HEK293T (cell line): ENCODE measurements at regions not wholly inside any gene's neighbourhood (a gene's known extent, or its start where the extent isn't known, plus 50 kb on each side); places are given as distances from the start of the nearest gene placed in this dataset.
"Not testable (repeated sequence)": the region's sequence is repeated elsewhere in the genome, so short reads cannot be mapped to it uniquely, and the experiment has no call there.

ENCODE experiments used
- CTCF ChIA-PET: fragments of 350-600 bp; formaldehyde crosslinking; extraction: SDS; loops from one replicate; lab custom pipeline; 2021; ENCODE audit warnings: antibody characterized with exemption, inconsistent platforms; lab: Yijun Ruan, JAX
- POLR2A ChIA-PET: fragments of 350-600 bp; formaldehyde crosslinking; extraction: SDS; loops from one replicate; lab custom pipeline; 2020; ENCODE audit warnings: antibody characterized with exemption, inconsistent platforms; lab: Yijun Ruan, JAX
- DNase-seq: peaks from one replicate; pipeline ENCODE4 v3.0.0; 2012; ENCODE audit warnings: mixed read lengths; ENCODE audit errors: extremely low spot score
- ARNT ChIP-seq: fragments of 450-650 bp; IDR thresholded peaks from 2 replicates; pipeline ENCODE4 v1.6.1; 2017; ENCODE audit warnings: mild to moderate bottlenecking
- BHLHE40 ChIP-seq: fragments of 450-650 bp; IDR thresholded peaks from 2 replicates; pipeline ENCODE4 v1.6.1; 2016; ENCODE audit warnings: mild to moderate bottlenecking, moderate library complexity, borderline replicate concordance
- CTBP1 ChIP-seq: fragments of 450-650 bp; IDR thresholded peaks from 2 replicates; pipeline ENCODE4 v1.6.1; 2016; ENCODE audit warnings: borderline replicate concordance
- ELF4 ChIP-seq: fragments of 450-650 bp; IDR thresholded peaks from 2 replicates; pipeline ENCODE4 v1.6.1; 2017; ENCODE audit warnings: antibody characterized with exemption
- FOXA1 ChIP-seq: fragments of 450-650 bp; IDR thresholded peaks from 2 replicates; pipeline ENCODE4 v1.6.1; 2016; ENCODE audit warnings: mild to moderate bottlenecking
- FOXK2 ChIP-seq: fragments of 450-650 bp; IDR thresholded peaks from 2 replicates; pipeline ENCODE4 v1.6.1; 2016; ENCODE audit warnings: mild to moderate bottlenecking
- FOXM1 ChIP-seq: fragments of 450-650 bp; IDR thresholded peaks from 2 replicates; pipeline ENCODE4 v1.6.1; 2017; ENCODE audit warnings: mild to moderate bottlenecking, borderline replicate concordance
- HDGF ChIP-seq: fragments of 450-650 bp; IDR thresholded peaks from 2 replicates; pipeline ENCODE4 v1.6.1; 2017; ENCODE audit warnings: antibody characterized with exemption, borderline replicate concordance
- L3MBTL2 ChIP-seq: fragments of 450-650 bp; conservative IDR thresholded peaks from 2 replicates; pipeline ENCODE4 v1.6.1; 2016; ENCODE audit warnings: mild to moderate bottlenecking
- LEF1 ChIP-seq: fragments of 450-650 bp; IDR thresholded peaks from 2 replicates; pipeline ENCODE4 v1.6.1; 2017; ENCODE audit warnings: mild to moderate bottlenecking, borderline replicate concordance
- NFRKB ChIP-seq: fragments of 450-650 bp; IDR thresholded peaks from 2 replicates; pipeline ENCODE4 v1.6.1; 2016; ENCODE audit warnings: mild to moderate bottlenecking, moderate library complexity
- SP1 ChIP-seq: fragments of 450-650 bp; IDR thresholded peaks from 2 replicates; pipeline ENCODE4 v1.6.1; 2017
- SUZ12 ChIP-seq: fragments of 450-650 bp; IDR thresholded peaks from 2 replicates; pipeline ENCODE4 v1.6.1; 2016; ENCODE audit warnings: mild to moderate bottlenecking
- TARDBP ChIP-seq: fragments of 450-650 bp; IDR thresholded peaks from 2 replicates; pipeline ENCODE4 v1.6.1; 2016
- ZNF384 ChIP-seq: fragments of 450-650 bp; IDR thresholded peaks from 2 replicates; pipeline ENCODE4 v1.6.1; 2016
- TF ChIP-seq, protein P1 (sequence below): fragments of 450-650 bp; IDR thresholded peaks from 2 replicates; pipeline ENCODE4 v1.6.1; 2016

DNA sequence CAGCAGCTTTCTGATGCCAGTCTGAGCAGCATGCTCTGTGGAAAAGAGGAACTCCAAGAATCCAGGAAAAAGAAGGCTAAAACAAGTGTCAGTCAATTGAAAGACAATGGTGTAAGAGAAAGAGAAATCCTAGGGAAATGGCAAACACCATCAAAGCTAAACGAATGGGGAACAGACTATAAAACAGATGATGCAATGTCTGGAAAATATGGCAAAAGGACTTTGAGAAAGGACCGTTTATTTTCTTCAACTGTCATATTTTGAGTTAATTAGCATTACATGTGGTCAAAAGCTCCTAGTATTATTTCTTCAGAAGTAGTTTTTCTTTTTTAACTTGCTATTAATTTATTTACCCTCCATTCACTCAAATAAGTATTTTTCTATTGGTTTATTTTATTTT lies 465.2 kb downstream of the LRRC70 start:
- ChIA-PET POLR2A (no interaction called here), CTCF (no interaction called here)
- no peak for DNase-seq
- TF ChIP-seq FOXK2, result no peak
- no peak for TF ChIP-seq ARNT
- TF ChIP-seq LEF1, result no peak

DNA sequence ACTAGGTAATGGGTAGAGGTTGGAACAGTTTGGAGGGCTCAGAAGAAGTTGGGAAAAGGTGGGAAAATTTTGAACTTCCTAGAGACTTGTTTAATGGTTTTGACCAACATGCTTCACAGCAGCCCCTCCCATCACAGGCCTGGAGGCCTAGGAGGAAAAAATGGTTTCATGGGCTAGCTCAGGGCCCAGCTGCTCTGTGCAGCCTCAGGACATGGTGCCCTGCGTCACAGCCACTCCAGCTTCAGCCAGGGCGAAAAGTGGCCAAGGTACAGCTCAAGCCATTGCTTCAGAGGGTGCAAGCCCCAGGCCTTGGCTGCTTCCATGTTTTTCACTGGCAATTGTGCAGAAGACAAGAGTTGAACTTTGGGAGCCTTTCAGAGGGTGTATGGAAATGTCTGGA lies 453.7 kb downstream of the LRRC70 start:
- no peak for DNase-seq
- ChIA-PET CTCF (no interaction called here), POLR2A (no interaction called here)
- no peak for TF ChIP-seq HDGF
- TF ChIP-seq SP1, result no peak
- TF ChIP-seq ARNT, result no peak
- no peak for TF ChIP-seq SUZ12
- TF ChIP-seq, protein P1, sequence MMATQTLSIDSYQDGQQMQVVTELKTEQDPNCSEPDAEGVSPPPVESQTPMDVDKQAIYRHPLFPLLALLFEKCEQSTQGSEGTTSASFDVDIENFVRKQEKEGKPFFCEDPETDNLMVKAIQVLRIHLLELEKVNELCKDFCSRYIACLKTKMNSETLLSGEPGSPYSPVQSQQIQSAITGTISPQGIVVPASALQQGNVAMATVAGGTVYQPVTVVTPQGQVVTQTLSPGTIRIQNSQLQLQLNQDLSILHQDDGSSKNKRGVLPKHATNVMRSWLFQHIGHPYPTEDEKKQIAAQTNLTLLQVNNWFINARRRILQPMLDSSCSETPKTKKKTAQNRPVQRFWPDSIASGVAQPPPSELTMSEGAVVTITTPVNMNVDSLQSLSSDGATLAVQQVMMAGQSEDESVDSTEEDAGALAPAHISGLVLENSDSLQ, result no peak
- TF ChIP-seq CTBP1, result no peak
- TF ChIP-seq BHLHE40, result no peak

DNA sequence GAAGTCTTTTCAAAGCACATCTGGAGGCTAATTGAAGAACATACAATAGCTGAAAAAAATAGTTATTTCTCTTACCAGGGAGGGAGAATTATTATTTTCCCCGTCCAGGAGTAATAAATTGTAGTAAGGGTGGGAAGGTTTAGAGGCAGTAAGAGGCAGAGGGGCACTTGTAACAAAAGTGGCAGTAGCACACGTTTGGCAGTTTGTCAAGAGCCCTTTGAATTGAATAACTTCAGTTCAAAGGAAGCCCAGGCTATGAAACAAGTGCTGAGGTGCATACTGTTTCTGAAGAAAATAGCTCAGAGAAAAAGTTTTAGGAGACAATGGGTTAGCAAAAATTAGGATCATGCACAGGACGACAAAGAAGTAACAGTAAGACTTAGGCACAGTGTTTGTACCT lies 451.3 kb downstream of the LRRC70 start:
- ChIA-PET CTCF (no interaction called here), POLR2A (no interaction called here)
- TF ChIP-seq TARDBP (no peak), ZNF384 (no peak), SUZ12 (no peak), FOXK2 (no peak), CTBP1 (no peak), SP1 (no peak), FOXM1 (no peak), NFRKB (no peak), ELF4 (no peak), BHLHE40 (no peak), L3MBTL2 (no peak), FOXA1 (no peak), HDGF (no peak), ARNT (no peak)
- TF ChIP-seq, protein P1, result no peak
- no peak for DNase-seq

GRCh38 chr5:63025679-63026078 lies 447.1 kb downstream of the LRRC70 start:
- POLR2A ChIA-PET, result no interaction called here
- CTCF ChIA-PET, result no interaction called here
- no peak for DNase-seq
- no peak for TF ChIP-seq ARNT
- no peak for TF ChIP-seq FOXA1
- no peak for TF ChIP-seq HDGF
- TF ChIP-seq SUZ12, result no peak
- TF ChIP-seq TARDBP, result no peak
- no peak for TF ChIP-seq L3MBTL2
- no peak for TF ChIP-seq FOXM1
- no peak for TF ChIP-seq SP1
- TF ChIP-seq ZNF384, result no peak

GRCh38 chr5:63022403-63022802 lies 443.8 kb downstream of the LRRC70 start:
- no peak for DNase-seq
- TF ChIP-seq L3MBTL2 (no peak), BHLHE40 (no peak), ZNF384 (no peak), SUZ12 (no peak), HDGF (no peak), TARDBP (no peak), SP1 (no peak), ARNT (no peak), CTBP1 (no peak), ELF4 (no peak), NFRKB (no peak), LEF1 (no peak), FOXM1 (no peak), FOXK2 (no peak), FOXA1 (no peak)
- TF ChIP-seq, protein P1, result no peak
- POLR2A ChIA-PET, result no interaction called here
- CTCF ChIA-PET, result no interaction called here

DNA sequence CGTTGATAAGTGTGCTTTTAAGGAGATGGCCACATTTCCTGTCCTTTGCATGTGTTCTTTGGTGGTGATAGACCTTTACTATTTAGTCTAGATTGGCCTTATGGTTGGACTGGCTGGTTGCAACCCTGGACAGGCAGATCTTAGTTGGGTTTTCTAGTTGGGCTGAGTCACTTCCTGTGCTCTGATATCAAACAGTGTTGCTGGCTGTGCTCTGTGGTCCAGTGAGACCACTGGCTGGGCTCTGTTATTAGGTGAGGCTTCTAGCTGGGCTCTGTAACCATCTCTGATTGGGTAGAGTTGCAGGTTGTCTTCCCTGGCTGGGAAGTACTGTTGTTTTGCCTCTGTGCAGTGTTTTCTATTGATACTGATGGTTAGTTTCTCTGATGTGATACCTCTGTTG lies 432.5 kb downstream of the LRRC70 start:
- POLR2A ChIA-PET, result no interaction called here
- CTCF ChIA-PET, result no interaction called here
- DNase-seq, result no peak
- TF ChIP-seq FOXM1 (no peak), NFRKB (no peak), SP1 (no peak), FOXA1 (no peak), ZNF384 (no peak), L3MBTL2 (no peak)

DNA sequence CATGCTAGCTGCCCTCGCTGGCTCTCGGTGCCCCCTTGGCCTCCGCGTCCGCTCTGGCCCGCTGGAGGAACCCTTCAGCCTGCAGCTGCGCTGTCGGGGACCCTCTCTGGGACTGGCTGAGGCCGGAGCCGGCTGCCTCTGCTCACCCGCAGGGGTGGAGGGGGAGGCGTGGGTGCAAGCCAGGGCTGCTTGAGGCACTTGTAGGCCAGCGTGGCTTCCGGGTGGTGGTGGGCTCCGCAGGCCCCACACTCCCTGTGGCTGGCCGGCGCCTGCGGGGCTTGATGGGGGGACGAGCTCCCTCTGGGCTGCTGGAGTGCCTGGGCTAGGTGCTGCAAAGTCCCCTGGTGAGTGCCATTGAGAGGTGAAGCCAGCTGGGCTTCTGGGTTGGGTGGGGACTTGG lies 429.6 kb downstream of the LRRC70 start:
- POLR2A ChIA-PET, result no interaction called here
- CTCF ChIA-PET, result no interaction called here
- TF ChIP-seq L3MBTL2, result no peak
- no peak for TF ChIP-seq SP1
- TF ChIP-seq NFRKB, result no peak
- TF ChIP-seq ARNT, result no peak
- no peak for TF ChIP-seq CTBP1
- TF ChIP-seq ZNF384, result no peak
- no peak for TF ChIP-seq HDGF
- no peak for TF ChIP-seq FOXK2
- no peak for TF ChIP-seq LEF1
- no peak for TF ChIP-seq BHLHE40
- TF ChIP-seq, protein P1, result no peak
- no peak for TF ChIP-seq SUZ12
- no peak for TF ChIP-seq FOXM1
- no peak for TF ChIP-seq ELF4
- TF ChIP-seq FOXA1, result no peak
- TF ChIP-seq TARDBP, result no peak
- no peak for DNase-seq

DNA sequence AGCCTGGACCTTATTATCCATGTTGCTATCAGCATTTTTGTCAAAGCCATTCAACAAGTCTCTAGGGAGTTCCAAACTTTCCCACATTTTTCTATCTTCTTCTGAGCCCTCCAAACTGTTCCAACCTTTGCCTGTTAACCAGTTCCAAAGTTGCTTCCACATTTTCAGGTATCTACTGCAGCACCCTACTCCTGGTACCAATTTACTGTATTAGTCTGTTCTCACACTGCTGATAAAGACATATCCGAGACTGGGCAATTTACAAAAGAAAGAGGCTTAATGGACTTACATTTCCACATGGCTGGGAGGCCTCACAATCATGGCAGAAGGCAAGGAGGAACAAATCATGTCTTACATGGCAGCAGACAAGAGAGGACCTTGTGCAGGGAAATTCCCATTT lies 416.2 kb downstream of the LRRC70 start:
- CTCF ChIA-PET, DNase-seq, POLR2A ChIA-PET: not testable (repeated sequence)
